SU-DHL-6 (cell line): ENCODE measurements at regions not wholly inside any gene's neighbourhood (a gene's known extent, or its start where the extent isn't known, plus 50 kb on each side); places are given as distances from the start of the nearest gene placed in this dataset.

Source experiments
- H2AFZ ChIP-seq: fragments of 200-600 bp; sonication (generic); 2 replicates; pipeline ENCODE4 v1.6.1; 2014; ENCODE audit warnings: low read depth, mild to moderate bottlenecking, moderate library complexity, mixed read lengths, antibody characterized with exemption, low read length; ENCODE audit not compliant: severe bottlenecking
- H3F3A ChIP-seq: fragments of 200-600 bp; shearing (Covaris generic); 2 replicates; pipeline ENCODE4 v1.6.0; 2016; ENCODE audit warnings: antibody characterized with exemption, mild to moderate bottlenecking; ENCODE audit not compliant: insufficient read depth
- H3K27ac ChIP-seq: fragments of 200-600 bp; sonication (generic); 2 replicates; pipeline ENCODE4 v1.5.1; 2016; ENCODE audit warnings: low read depth, mild to moderate bottlenecking, low read length, moderate library complexity, mixed read lengths
- H3K27me3 ChIP-seq: fragments of 200-600 bp; sonication (generic), shearing (Covaris generic); 2 replicates; pipeline ENCODE4 v1.6.0; 2014; ENCODE audit warnings: mild to moderate bottlenecking, low read length
- H3K36me3 ChIP-seq: fragments of 200-600 bp; sonication (generic); 2 replicates; pipeline ENCODE4 v1.6.1; 2014; ENCODE audit warnings: mild to moderate bottlenecking, low read length, mixed read lengths
- H3K4me2 ChIP-seq: fragments of 300-600, 200-600 bp; shearing (Covaris generic), sonication (generic); 2 replicates; pipeline ENCODE4 v1.6.0; 2014; ENCODE audit warnings: low read length, low read depth, mild to moderate bottlenecking; ENCODE audit not compliant: poor library complexity, severe bottlenecking
- H3K4me3 ChIP-seq: fragments of 200-600 bp; sonication (generic); 2 replicates; pipeline ENCODE4 v1.5.1; 2014; ENCODE audit warnings: antibody characterized with exemption, low read length, mild to moderate bottlenecking, mixed read lengths; ENCODE audit not compliant: insufficient read depth, poor library complexity, severe bottlenecking
- H3K79me2 ChIP-seq: fragments of 200-600 bp; sonication (generic); 2 replicates; pipeline ENCODE4 v1.6.1; 2014; ENCODE audit warnings: mild to moderate bottlenecking, low read length, moderate library complexity; ENCODE audit not compliant: insufficient read depth
- H3K9ac ChIP-seq: fragments of 200-600 bp; sonication (generic); 2 replicates; pipeline ENCODE4 v1.7.0; 2014; ENCODE audit warnings: mild to moderate bottlenecking, low read length
- H3K9me2 ChIP-seq: fragments of 200-600 bp; sonication (generic); replicated peaks from 2 replicates; pipeline ENCODE4 v1.6.1; 2014; ENCODE audit warnings: low read length; ENCODE audit not compliant: insufficient read depth
- H3K9me3 ChIP-seq: fragments of 200-600 bp; sonication (generic); 2 replicates; pipeline ENCODE4 v1.6.1; 2014; ENCODE audit warnings: low read length, mixed read lengths; ENCODE audit not compliant: insufficient read depth
- H4K20me1 ChIP-seq: fragments of 200-600 bp; sonication (generic); 2 replicates; pipeline ENCODE4 v1.6.1; 2014; ENCODE audit warnings: low read depth, mild to moderate bottlenecking, antibody characterized with exemption, low read length, moderate library complexity, mixed read lengths
- CTCF ChIP-seq: fragments of 200-600 bp; sonication (generic); IDR thresholded peaks from one replicate; pipeline ENCODE4 v1.5.1; 2017; ENCODE audit warnings: antibody characterized with exemption, mild to moderate bottlenecking, low read length, moderate library complexity; ENCODE audit not compliant: insufficient read depth, poor library complexity, severe bottlenecking
- EZH2phosphoT487 ChIP-seq: fragments of 200-600 bp; sonication (generic), shearing (Covaris generic); conservative IDR thresholded peaks from 2 replicates; pipeline ENCODE4 v1.6.1; 2018; ENCODE audit warnings: mild to moderate bottlenecking, antibody characterized with exemption, low read length, moderate library complexity, mixed read lengths

GRCh38 chr7:130996205-130996832, 262.3 kb upstream of the KLF14 start:
- H3K9ac ChIP-seq: no peak overlapping the region
- no peak overlapping the region for H3K4me2 ChIP-seq
- no peaks in the 10 kb centered on the region for H4K20me1 ChIP-seq

GRCh38 chr7:130996833-130997231, 262.8 kb upstream of the KLF14 start:
- H3K36me3 ChIP-seq: no peaks in the 10 kb centered on the region
- H3K27ac ChIP-seq: no peak overlapping the region
- peaks cover 5% of the 10 kb centered on the region for H3K79me2 ChIP-seq
- TF ChIP-seq CTCF (no peak), EZH2phosphoT487 (no peak)
- no peak overlapping the region for H3K4me3 ChIP-seq
- no peaks in the 10 kb centered on the region for H3K9me3 ChIP-seq
- H3K9me2 ChIP-seq: no peaks in the 10 kb centered on the region
- H3F3A ChIP-seq: no peaks in the 10 kb centered on the region
- H3K4me2 ChIP-seq: no peak overlapping the region
- H3K27me3 ChIP-seq: no peaks in the 10 kb centered on the region
- no peaks in the 10 kb centered on the region for H4K20me1 ChIP-seq
- no peak overlapping the region for H2AFZ ChIP-seq
- H3K9ac ChIP-seq: no peak overlapping the region

More at GRCh38 chr7:130996205-130996832, 262.3 kb upstream of the KLF14 start:
- Histone ChIP-seq H3K27me3 (no peaks in the 10 kb centered on the region), H3K79me2 (peaks cover 5% of the 10 kb centered on the region), H3F3A (no peaks in the 10 kb centered on the region), H3K4me3 (no peak overlapping the region), H3K27ac (no peak overlapping the region), H3K9me3 (no peaks in the 10 kb centered on the region), H3K36me3 (no peaks in the 10 kb centered on the region), H3K9me2 (no peaks in the 10 kb centered on the region), H2AFZ (no peak overlapping the region)
- TF ChIP-seq CTCF: no peak
- no peak for TF ChIP-seq EZH2phosphoT487

GRCh38 chr7:130998993-130999602, 265.1 kb upstream of the KLF14 start:
- TF ChIP-seq CTCF: no peak
- TF ChIP-seq EZH2phosphoT487: no peak
- no peaks in the 10 kb centered on the region for H3K9me3 ChIP-seq
- no peaks in the 10 kb centered on the region for H4K20me1 ChIP-seq
- no peaks in the 10 kb centered on the region for H3K36me3 ChIP-seq
- no peak overlapping the region for H3K27ac ChIP-seq
- H3K9ac ChIP-seq: no peak overlapping the region
- no peaks in the 10 kb centered on the region for H3F3A ChIP-seq
- H3K79me2 ChIP-seq: peaks cover 5% of the 10 kb centered on the region
- no peak overlapping the region for H2AFZ ChIP-seq
- no peaks in the 10 kb centered on the region for H3K27me3 ChIP-seq
- H3K4me2 ChIP-seq: no peak overlapping the region
- H3K9me2 ChIP-seq: no peaks in the 10 kb centered on the region
- no peak overlapping the region for H3K4me3 ChIP-seq
